HepG2 (cell line): ENCODE measurements at regions not wholly inside any gene's neighbourhood (a gene's known extent, or its start where the extent isn't known, plus 50 kb on each side); places are given as distances from the start of the nearest gene placed in this dataset.

Experiments used
- ATAC-seq: fragments of 200-7000 bp; cut with Tn5 transposase; 3 replicates; pipeline ENCODE4 v1.9.1; 2020; ENCODE audit warnings: mild to moderate bottlenecking, moderate library complexity
- BruUV-seq: library from RNA; stranded (reverse); fragments of 400-500 nt; replicated peaks from 2 replicates; lab custom pipeline; 2021; lab: Mats Ljungman, UMichigan
- CTCF ChIA-PET: fragments of 300-600 bp; formaldehyde crosslinking; extraction: SDS; loops from one replicate; lab custom pipeline; 2021; ENCODE audit warnings: low total read pairs, inconsistent platforms, low intra/inter-chr PET ratio; lab: Yijun Ruan, JAX
- POLR2A ChIA-PET: fragments of 350-600 bp; sonication (Branson Sonifier 250); formaldehyde crosslinking; loops from one replicate; lab custom pipeline; 2020; ENCODE audit warnings: antibody characterized with exemption, inconsistent platforms; lab: Yijun Ruan, JAX
- DNase-seq: peaks from one replicate; pipeline ENCODE4 v3.0.0-alpha.2; 2015; ENCODE audit warnings: low spot score
- FAIRE-seq: peaks from 3 replicates; lab custom pipeline; 2011; peaks lifted over from hg19 to GRCh38; lab: Jason Lieb, UNC
- H2AFZ ChIP-seq: one replicate; pipeline ENCODE4 v1.6.1; 2011; ENCODE audit warnings: low read length, inconsistent platforms
- H3K27ac ChIP-seq: fragments of 300-600 bp; 3 replicates; pipeline ENCODE4 v1.8.0; 2011; ENCODE audit warnings: mixed run types, mild to moderate bottlenecking, mixed read lengths, low read length, inconsistent platforms; ENCODE audit not compliant: insufficient read depth; ENCODE audit errors: extremely low read length
- H3K27me3 ChIP-seq, 2 experiments: fragments of 200-600 bp in 1 of 2; 2 replicates in 1 of 2; 3 replicates in 1 of 2; pipeline versions ENCODE4 v1.6.0 to v1.8.0; 2011; ENCODE audit warnings: low read length in 2 of 2, mild to moderate bottlenecking in 2 of 2, moderate library complexity in 2 of 2, inconsistent platforms in 1 of 2; ENCODE audit not compliant: insufficient read depth in 2 of 2, control insufficient read depth in 1 of 2
- H3K36me3 ChIP-seq, 2 experiments: fragments of 200-600 bp in 1 of 2; replicated peaks in 1 of 2; 2 replicates in 1 of 2; 3 replicates in 1 of 2; pipeline versions ENCODE4 v1.5.1 to v1.8.0; 2011; ENCODE audit warnings: low read length in 2 of 2, inconsistent platforms in 1 of 2; ENCODE audit not compliant: insufficient read depth in 2 of 2, control insufficient read depth in 1 of 2
- H3K4me1 ChIP-seq: 2 replicates; pipeline ENCODE4 v1.5.1; 2012; ENCODE audit warnings: low read length, inconsistent platforms; ENCODE audit not compliant: insufficient read depth
- H3K4me2 ChIP-seq: 2 replicates; pipeline ENCODE4 v1.6.0; 2011; ENCODE audit warnings: low read depth, low read length, inconsistent platforms
- H3K4me3 ChIP-seq, 3 experiments: fragments of 200-600 bp in 1 of 3; sonication (generic), shearing (Covaris generic) in 1 of 3; replicated peaks in 1 of 3; 2 replicates each; pipeline ENCODE4 v1.5.1; 2011 to 2016; ENCODE audit warnings: low read length in 3 of 3, inconsistent platforms in 2 of 3, low read depth in 2 of 3, mild to moderate bottlenecking in 2 of 3, control low read depth in 1 of 3, mixed read lengths in 1 of 3; ENCODE audit not compliant: insufficient read depth in 1 of 3
- H3K79me2 ChIP-seq: one replicate; pipeline ENCODE4 v1.6.1; 2011; ENCODE audit warnings: low read length, inconsistent platforms; ENCODE audit not compliant: insufficient read depth
- H3K9ac ChIP-seq: 2 replicates; pipeline ENCODE4 v1.6.0; 2011; ENCODE audit warnings: mild to moderate bottlenecking, low read depth, low read length, inconsistent platforms; ENCODE audit not compliant: insufficient read depth
- H3K9me3 ChIP-seq: 2 replicates; pipeline ENCODE4 v1.5.1; 2012; ENCODE audit warnings: mild to moderate bottlenecking, low read length
- H4K20me1 ChIP-seq: 2 replicates; pipeline ENCODE4 v1.6.0; 2011; ENCODE audit warnings: inconsistent platforms, mild to moderate bottlenecking, low read length, moderate library complexity; ENCODE audit not compliant: insufficient read depth
- AGO2 ChIP-seq: fragments of 200-400 bp; formaldehyde crosslinking; optimal IDR thresholded peaks from 2 replicates; pipeline ENCODE3; 2017; ENCODE audit warnings: mild to moderate bottlenecking, low read depth, low read length, moderate library complexity
- ARID2 ChIP-seq: sonication (generic); formaldehyde crosslinking; IDR thresholded peaks from 2 replicates; pipeline ENCODE4 v1.8.1; 2022; ENCODE audit warnings: mild to moderate bottlenecking, missing genetic modification reagents, borderline replicate concordance
- CBX1 ChIP-seq: IDR thresholded peaks from one replicate; pipeline ENCODE4 v1.6.1; 2016; ENCODE audit warnings: antibody characterized with exemption, low read depth
- ESRRA ChIP-seq: sonication (generic); formaldehyde crosslinking; IDR thresholded peaks from 2 replicates; pipeline ENCODE4 v1.5.1; 2020; ENCODE audit warnings: mild to moderate bottlenecking, low read depth, missing genetic modification reagents
- KDM1A ChIP-seq: IDR thresholded peaks from 2 replicates; pipeline ENCODE4 v1.6.1; 2016; ENCODE audit warnings: missing compliant biosample characterization
- MXD1 ChIP-seq: sonication (generic); formaldehyde crosslinking; IDR thresholded peaks from 2 replicates; pipeline ENCODE4 v1.4.0; 2020; ENCODE audit warnings: mild to moderate bottlenecking, missing genetic modification reagents
- PAX8 ChIP-seq: sonication (generic); formaldehyde crosslinking; IDR thresholded peaks from 2 replicates; pipeline ENCODE4 v1.8.0; 2022; ENCODE audit warnings: mild to moderate bottlenecking, missing genetic modification reagents, borderline replicate concordance
- PHF20 ChIP-seq: sonication (generic); formaldehyde crosslinking; IDR thresholded peaks from 2 replicates; pipeline ENCODE4 v1.5.0; 2020; ENCODE audit warnings: mild to moderate bottlenecking, missing genetic modification reagents
- POLR2AphosphoS2 ChIP-seq: IDR thresholded peaks from 2 replicates; pipeline ENCODE4 v1.6.1; 2011; ENCODE audit warnings: low read depth, low read length, improper control_type of control experiment
- RBM39 ChIP-seq: fragments of 200-400 bp; formaldehyde crosslinking; IDR thresholded peaks from one replicate; pipeline ENCODE4 v1.6.1; 2018; ENCODE audit warnings: antibody characterized with exemption, mild to moderate bottlenecking, low read depth, low read length; ENCODE audit not compliant: poor library complexity, severe bottlenecking
- RFX5 ChIP-seq: IDR thresholded peaks from 2 replicates; pipeline ENCODE4 v1.6.1; 2011; ENCODE audit warnings: low read depth, low read length, improper control_type of control experiment
- SATB2 ChIP-seq: sonication (generic); formaldehyde crosslinking; IDR thresholded peaks from 2 replicates; pipeline ENCODE4 v1.5.0; 2020; ENCODE audit warnings: missing genetic modification reagents
- SKI ChIP-seq: fragments of 450-650 bp; IDR thresholded peaks from one replicate; pipeline ENCODE4 v1.6.1; 2018; ENCODE audit warnings: mild to moderate bottlenecking; ENCODE audit not compliant: partially characterized antibody
- TOE1 ChIP-seq: sonication (generic); formaldehyde crosslinking; IDR thresholded peaks from 2 replicates; pipeline ENCODE4 v1.4.0; 2020; ENCODE audit warnings: mild to moderate bottlenecking, missing genetic modification reagents
- ZNF180 ChIP-seq: sonication (generic); formaldehyde crosslinking; IDR thresholded peaks from 2 replicates; pipeline ENCODE4 v1.4.0; 2020; ENCODE audit warnings: low read depth, missing genetic modification reagents, borderline replicate concordance
- ZNF232 ChIP-seq: sonication (generic); formaldehyde crosslinking; IDR thresholded peaks from 2 replicates; pipeline ENCODE4 v1.4.0; 2020; ENCODE audit warnings: missing genetic modification reagents, borderline replicate concordance
- WGBS: methylation state at CpG from one replicate; pipeline ENCODE4 v1.1.6; 2017; ENCODE audit warnings: low lambda C conversion rate; 5-methylcytosine and 5-hydroxymethylcytosine counted together
- in situ Hi-C: cut with HindIII; loops from 2 replicates; pipeline ENCODE4 v1.10.0; 2017; ENCODE audit warnings: low pct_unique_long_range_greater_than_20kb; ENCODE audit not compliant: extremely low pct_ligation_motif_present
- intact Hi-C: fragments of 100-400 bp; cut with micrococcal nuclease; formaldehyde crosslinking; loops from one replicate; pipeline ENCODE4 v1.10.0; 2022; ENCODE audit not compliant: unreplicated experiment

GRCh38 chr2:12261986-12262680, 454.6 kb upstream of the TRIB2 start (continued):
- TF ChIP-seq ARID2 (CRISPR knock-in tag), result no peak
- TF ChIP-seq, all 625 proteins: peak for 0

GRCh38 chr2:12262681-12263436, 453.9 kb upstream of the TRIB2 start:
- Histone ChIP-seq H3K36me3 (no peaks in the 10 kb centered on the region), H3K27me3 (no peaks in the 10 kb centered on the region), H4K20me1 (no peaks in the 10 kb centered on the region; the same call in 1 of the 2 replicates), H3K9ac (no peak overlapping the region), H3K4me1 (no peaks in the 10 kb centered on the region), H3K4me3 (no peak overlapping the region), H3K9me3 (no peaks in the 10 kb centered on the region), H3K4me2 (no peak overlapping the region), H3K27ac (no peak overlapping the region), H3K79me2 (no peaks in the 10 kb centered on the region), H2AFZ (no peak overlapping the region)
- DNase-seq, result no peak
- POLR2A ChIA-PET, result no interaction called here
- ATAC-seq, result no peak
- 0% methylated on average over 2 of the region's 2 CpGs for WGBS
- no peak for TF ChIP-seq ESRRA (CRISPR knock-in tag)
- TF ChIP-seq PAX8, result no peak
- TF ChIP-seq CBX1, result no peak
- TF ChIP-seq RBM39, result no peak
- no peak for TF ChIP-seq KDM1A
- no peak for TF ChIP-seq TOE1
- TF ChIP-seq POLR2AphosphoS2, result no peak
- TF ChIP-seq ZNF232, result no peak
- no peak for TF ChIP-seq PHF20
- TF ChIP-seq AGO2, result no peak
- TF ChIP-seq SATB2 (CRISPR knock-in tag), result no peak
- TF ChIP-seq SKI, result no peak
- no peak for TF ChIP-seq ZNF180 (CRISPR knock-in tag)
- no peak for TF ChIP-seq RFX5
- TF ChIP-seq MXD1 (CRISPR knock-in tag), result no peak
- CTCF ChIA-PET, result no interaction called here
- BruUV-seq, result no TSS peak
- in situ Hi-C loops (no loop called here), intact Hi-C loops (no loop called here)
- FAIRE-seq, result no peak
